IPS-NIHi7 (cell line): ENCODE measurements at regions not wholly inside any gene's neighbourhood (a gene's known extent, or its start where the extent isn't known, plus 50 kb on each side); places are given as distances from the start of the nearest gene placed in this dataset.
"Not testable (repeated sequence)": the region's sequence is repeated elsewhere in the genome, so short reads cannot be mapped to it uniquely, and the experiment has no call there.

ENCODE experiments used
- DNase-seq: peaks from one replicate; pipeline ENCODE4 v3.0.0; 2012; ENCODE audit warnings: mixed read lengths; ENCODE audit errors: extremely low spot score

DNA sequence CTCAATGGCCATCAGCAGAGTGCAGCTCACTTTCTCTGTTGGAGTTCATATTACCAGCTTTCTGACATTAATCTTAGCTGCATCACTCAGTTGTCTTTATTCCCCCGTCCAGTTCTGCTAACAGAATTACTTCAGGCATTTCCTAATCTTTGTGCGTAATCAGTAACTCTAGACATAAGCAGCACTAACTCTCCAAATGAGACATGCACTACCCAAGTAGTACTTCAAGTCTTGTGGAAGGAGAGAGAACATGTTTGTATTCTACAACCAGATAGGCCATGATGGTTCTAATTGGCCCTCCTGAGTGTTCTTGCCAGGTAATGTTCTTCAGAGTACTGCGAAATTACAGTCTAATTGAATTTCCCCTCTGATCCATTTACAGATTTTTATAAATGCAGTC is 448.5 kb upstream of the RPS6KA3 start:
- no peak for DNase-seq

DNA sequence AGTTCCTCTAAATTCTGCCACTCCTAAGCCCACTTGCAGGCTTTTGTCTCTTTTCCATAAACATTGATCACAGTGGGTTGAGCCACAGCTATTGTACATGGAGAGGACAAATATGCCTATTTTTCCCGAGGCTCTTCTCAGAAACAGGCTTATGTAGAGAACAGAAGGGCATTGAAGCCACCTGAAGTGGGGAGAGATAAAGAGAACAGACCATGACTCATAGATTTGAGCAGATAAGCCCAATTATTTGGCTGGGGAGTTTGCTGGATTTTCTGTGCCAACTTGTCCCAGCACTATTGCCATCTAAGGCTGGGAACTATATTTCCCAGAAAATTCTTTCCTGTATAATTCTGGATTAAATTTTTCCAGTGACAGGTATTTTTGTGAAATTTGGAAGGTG is 446.1 kb upstream of the RPS6KA3 start:
- DNase-seq: no peak

DNA sequence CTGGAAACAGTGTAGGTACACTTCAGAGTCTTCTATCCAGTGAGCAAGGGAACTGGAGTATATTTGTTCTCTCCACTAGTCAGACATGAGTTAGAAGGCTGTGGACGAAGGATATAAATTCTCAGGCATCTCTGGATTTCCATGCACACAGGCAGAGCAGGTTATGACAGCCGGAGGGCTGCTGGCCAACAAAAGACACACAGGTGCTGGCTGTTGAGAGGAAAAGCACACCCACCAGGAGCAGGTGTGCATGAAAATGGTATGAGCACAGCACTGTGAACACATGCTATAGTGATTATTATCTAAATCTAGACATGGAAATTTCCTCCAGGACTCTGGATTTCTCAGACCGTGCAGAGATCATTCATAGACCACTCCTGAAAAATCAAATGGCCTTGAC is 444.7 kb upstream of the RPS6KA3 start:
- no peak for DNase-seq

DNA sequence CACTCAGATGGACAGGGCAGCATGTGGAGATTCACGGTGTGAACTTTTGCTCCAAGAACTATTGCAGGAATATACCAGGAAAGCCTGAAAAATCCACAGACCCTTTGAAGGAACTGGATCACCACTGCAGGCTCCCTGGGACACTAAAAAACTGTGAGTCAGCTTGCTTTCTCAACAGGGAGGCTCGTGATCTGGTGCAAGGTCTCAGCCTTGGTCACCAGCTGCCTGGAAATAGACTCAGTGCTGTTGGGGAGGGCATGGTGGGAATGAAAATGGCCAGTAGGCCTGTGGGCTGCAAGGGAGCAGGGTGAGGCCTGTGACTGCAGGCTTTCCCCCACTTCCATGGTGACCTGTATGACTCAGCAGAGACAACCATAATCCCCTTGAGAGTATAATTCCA is 426.4 kb upstream of the RPS6KA3 start:
- DNase-seq: no peak

DNA sequence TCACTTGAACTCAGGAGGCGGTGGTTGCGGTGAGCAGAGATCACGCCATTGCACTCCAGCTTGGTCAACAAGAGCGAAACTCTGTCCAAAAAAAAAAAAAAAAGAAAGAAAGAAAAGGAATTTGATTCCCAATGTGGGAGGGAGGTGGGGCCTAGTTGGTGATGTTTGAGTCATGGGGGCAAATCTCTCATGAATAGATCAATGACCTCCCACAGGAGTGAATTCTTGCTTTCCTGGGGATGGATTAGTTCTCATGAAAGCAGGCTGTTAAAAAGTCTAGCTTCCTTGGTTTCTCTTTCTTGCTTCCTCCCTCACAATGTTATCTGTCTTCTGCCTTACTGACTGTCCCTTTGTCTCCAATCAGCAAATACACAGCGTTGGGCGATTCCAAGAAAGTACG is 419.5 kb upstream of the RPS6KA3 start:
- no peak for DNase-seq

DNA sequence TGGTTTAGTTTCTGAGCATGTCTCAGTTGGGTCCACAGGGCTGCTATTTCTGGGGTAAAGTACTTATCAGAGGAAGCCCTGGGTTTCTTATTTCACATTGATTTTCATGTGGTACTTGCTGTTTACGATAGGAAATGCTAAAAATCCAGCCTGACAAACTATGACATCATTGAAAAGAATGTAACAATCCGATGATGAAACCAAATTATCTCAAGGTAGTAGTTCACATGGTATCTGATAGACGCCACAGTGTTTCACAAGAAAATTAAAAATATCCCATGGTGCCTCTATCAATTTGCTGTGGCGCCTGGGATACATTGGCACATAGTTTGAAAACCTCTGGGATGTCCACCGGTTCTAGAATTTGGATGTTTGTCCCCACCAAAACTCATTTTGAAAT is 418.9 kb upstream of the RPS6KA3 start:
- DNase-seq: no peak

GRCh38 chrX:20681683-20682082 is 415.0 kb upstream of the RPS6KA3 start:
- no peak for DNase-seq

- no peak for DNase-seq
Measured at GRCh38 chrX:20680998-20681397, 414.3 kb upstream of the RPS6KA3 start.

GRCh38 chrX:20672476-20672875 is 405.8 kb upstream of the RPS6KA3 start:
- DNase-seq: no peak

- DNase-seq: not testable (repeated sequence)
Measured at GRCh38 chrX:20671746-20672145, 405.0 kb upstream of the RPS6KA3 start.

GRCh38 chrX:20670611-20671010 is 403.9 kb upstream of the RPS6KA3 start:
- no peak for DNase-seq

GRCh38 chrX:20668550-20668949 is 401.8 kb upstream of the RPS6KA3 start:
- no peak for DNase-seq

DNA sequence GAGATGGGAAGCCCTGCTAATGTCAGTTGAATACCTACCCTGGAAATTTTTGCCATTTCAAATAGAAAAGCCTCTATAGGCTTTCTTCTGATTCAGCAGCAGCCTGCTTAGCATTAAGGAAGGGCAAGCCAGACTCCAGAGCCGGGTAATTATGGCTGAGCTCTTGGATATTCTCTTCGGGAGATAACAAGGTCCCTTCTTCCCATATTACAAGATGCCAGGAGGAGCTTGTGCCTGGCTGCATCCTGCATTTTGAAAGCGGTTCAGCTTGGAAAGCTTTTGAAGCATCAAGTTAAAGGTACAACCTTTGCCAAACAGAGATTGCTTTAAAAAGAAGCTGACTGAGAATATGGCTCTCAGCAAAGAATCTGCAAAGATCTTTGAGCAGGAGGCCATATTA is 399.6 kb upstream of the RPS6KA3 start:
- DNase-seq: no peak

DNA sequence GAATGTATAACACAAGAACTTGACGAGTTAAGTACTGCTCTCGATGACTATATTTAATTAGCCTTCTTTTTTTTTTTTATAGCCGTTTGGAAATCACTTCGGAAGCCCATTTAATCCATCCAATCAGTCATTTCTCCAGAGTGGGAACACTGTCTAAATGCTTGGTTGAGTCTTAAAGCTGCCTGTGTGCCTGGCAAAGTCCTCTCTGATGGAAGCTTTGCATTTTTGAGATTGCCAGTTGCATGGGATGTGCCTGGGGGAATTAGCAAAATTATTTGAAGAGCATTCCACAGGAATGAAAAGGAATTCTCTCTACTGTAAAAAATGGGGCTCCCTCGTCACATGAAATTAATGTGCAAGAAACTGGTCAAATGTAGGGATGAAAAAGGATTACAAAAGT is 398.8 kb upstream of the RPS6KA3 start:
- no peak for DNase-seq

DNA sequence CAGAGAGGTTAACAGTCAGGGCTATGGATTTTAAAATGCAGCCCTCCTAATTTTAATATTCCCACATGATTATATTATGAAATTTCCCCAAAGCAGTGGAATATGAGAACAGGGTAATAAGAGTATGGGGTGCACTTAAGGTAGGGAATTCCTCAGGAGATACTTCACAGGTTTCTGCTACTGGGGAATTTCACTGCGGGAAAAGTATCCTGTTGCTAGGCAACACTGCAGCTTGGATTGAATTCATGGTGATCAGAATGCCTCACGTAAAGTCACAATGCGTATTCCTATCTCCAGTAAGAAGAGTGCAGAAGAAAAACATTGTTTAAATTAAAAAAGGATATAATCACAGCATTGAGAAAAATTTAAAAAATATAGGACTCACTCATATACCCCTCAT is 398.1 kb upstream of the RPS6KA3 start:
- DNase-seq: peak; percentile 36

- no peak for DNase-seq
Measured at GRCh38 chrX:20664131-20664530, 397.4 kb upstream of the RPS6KA3 start.

GRCh38 chrX:20663336-20663735 is 396.6 kb upstream of the RPS6KA3 start:
- DNase-seq: no peak

- no peak for DNase-seq
Measured at GRCh38 chrX:20656721-20657120, 390.0 kb upstream of the RPS6KA3 start.

GRCh38 chrX:20654596-20655106 is 387.9 kb upstream of the RPS6KA3 start:
- DNase-seq: no peak

DNA sequence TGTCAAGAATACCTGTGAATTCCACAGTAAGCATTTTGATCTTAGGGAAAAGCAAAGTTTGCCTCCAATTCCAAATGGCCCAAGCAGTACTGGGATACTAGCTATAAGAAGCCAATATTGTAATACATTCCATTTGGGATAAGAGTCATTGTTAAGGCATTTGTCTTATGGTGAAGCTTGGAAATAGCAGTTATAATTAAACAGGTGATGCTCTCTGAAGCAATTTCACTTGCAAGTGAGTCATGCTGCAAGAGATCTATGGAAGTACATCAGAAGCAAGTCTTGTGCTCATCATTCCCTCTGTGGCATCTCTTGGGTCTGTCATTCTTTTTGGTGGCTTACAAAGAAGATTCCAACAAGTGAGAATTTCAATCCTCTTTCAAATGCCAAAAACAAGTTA is 386.4 kb upstream of the RPS6KA3 start:
- DNase-seq: no peak

DNA sequence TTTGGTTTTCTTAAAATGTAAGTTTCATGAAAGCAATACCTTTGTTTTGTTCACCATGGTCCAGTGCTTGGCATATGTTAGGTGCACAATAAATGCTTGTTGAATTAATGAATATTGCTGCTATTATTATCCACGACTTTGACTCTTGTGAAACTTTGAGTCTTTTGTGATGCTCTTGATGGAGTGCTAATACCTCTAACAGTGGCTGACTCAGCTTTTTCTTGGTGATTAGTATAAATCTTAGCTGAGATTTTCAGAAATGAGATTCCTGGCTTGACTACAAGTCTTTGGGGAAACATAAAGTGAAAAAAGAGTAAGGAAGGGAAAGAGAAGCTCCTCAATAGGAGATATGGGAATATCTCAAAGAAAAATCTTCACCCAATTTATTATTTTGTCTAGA is 375.2 kb upstream of the RPS6KA3 start:
- no peak for DNase-seq

GRCh38 chrX:20639115-20639514 is 372.4 kb upstream of the RPS6KA3 start:
- peak; percentile 59 for DNase-seq

- DNase-seq: no peak
Measured at GRCh38 chrX:20637351-20637750, 370.6 kb upstream of the RPS6KA3 start.

DNA sequence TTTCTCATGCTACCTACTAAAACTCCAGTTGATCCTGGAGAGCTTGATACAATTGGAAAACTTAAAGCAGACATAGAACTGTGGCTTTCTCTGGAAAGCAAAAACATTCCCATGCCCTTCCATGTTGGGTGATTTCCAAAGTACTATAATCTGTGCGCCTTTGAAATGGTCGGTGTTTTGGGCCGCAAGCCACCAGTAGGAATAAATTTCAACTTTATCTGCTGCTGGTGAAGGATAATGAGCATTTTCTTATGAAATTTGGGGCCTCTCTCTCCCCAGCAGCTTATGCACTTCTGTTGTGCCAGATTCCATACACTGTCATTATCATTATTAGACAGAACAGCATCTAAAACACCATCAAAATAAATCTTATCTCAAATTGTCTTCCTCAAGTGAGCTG is 366.7 kb upstream of the RPS6KA3 start:
- DNase-seq: no peak

- DNase-seq: no peak
Measured at GRCh38 chrX:20623448-20623847, 356.7 kb upstream of the RPS6KA3 start.
